NOMO-1 treated with dmso at 0.1 percent for 144 hours (cell line): ENCODE measurements at regions not wholly inside any gene's neighbourhood (a gene's known extent, or its start where the extent isn't known, plus 50 kb on each side); places are given as distances from the start of the nearest gene placed in this dataset.
"Not testable (repeated sequence)": the region's sequence is repeated elsewhere in the genome, so short reads cannot be mapped to it uniquely, and the experiment has no call there.

Experiments used
- DNase-seq: peaks from one replicate; lab custom pipeline; 2025; ENCODE audit not compliant: unreplicated experiment; lab: John Stamatoyannopoulos, UW

DNA sequence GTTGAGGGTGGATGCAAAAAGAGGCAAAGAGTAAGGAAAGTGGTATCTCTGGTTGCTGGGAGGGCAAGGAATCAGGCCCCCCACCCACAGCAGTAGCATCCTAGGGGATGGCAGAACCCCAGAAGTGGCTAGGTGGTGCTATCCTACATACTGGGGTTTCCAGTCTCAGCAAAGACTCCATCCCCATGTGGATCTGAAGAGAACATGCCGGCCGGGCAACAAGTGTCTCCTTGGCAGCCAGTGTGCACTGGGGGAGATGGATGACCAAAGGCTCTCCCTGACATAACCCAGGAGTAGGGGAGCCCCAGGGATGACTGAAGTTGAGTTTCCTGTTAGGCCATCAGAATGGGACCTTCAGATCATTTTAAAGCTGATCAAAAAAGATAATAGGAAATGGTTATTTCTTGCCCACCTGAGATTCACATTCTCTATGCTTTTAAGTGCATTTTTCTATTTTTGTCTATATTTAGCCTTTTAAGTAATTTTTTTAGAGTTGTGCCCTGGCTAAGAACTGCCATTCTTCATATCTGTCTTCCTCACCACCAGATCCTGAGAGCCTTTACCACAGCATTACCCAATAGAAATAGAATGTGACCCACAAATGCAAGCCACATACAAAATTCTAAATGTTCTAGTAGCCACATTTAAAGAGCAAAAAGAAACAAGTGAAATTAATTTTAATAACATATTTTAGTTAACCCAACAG is 78.7 kb upstream of the SMIM23 start:
- DNase-seq: no peak

DNA sequence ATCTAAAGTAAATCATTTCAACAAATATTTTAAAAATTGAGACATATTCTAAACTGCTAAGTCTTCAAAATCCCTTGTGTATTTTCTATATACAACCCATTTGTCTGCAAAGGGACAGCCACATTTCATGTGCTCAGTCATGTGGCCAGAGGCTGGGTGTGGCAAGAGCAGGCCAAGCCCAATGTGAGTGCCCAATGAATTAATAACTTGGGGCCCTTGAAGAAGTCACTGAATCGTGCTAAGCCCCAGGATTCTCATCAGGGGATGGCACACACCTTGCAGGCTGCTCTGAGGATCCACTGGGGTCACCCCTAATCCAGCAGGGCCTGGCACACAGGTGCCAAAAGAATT is 78.2 kb upstream of the SMIM23 start:
- DNase-seq: no peak

DNA sequence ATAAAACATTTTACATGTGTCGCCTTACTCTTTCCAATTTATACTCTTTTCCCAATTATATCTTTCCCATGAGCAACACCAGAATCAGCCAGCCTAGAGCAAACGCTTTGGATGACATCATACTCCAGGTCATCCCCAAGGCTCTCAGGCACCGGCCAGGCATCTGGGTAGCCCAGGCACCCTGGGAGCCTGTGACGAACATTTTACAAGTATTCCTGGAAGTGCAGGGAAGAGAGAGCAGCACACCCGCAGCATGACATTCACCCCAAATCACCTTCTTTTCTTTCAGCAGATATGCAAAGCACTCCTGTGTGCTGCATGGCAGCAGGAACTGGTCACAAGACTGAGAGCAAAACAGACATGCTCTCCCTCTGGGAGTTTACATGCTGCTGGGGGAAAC is 75.7 kb upstream of the SMIM23 start:
- no peak for DNase-seq

DNA sequence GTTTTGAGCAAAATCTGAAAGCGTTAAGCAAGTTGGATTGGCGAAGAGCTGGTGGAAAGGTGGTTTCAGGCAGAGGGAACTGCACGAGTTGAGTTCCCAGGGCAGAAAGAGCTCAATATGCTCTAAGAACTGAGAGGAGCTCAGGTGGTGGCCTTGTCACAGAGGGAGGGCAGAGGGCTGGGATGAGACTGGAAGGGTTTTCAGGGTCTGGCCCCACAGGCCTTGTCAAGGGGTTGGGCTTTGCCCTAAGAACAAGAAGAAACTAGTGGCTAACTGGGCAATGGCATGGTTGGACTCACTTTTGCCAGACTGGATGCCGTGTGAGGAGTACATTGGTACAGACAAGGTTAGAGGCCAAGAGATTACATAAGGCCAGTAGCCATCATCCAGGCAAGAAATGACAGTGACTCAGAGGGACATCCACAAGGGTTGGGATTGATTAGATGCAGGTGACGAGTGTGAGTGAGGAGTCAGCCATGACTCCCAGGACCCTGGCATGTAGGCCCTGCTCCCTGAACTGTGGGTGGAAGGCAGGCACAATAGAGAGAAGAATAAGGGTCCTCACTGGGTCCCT is 75.1 kb upstream of the SMIM23 start:
- DNase-seq: no peak

DNA sequence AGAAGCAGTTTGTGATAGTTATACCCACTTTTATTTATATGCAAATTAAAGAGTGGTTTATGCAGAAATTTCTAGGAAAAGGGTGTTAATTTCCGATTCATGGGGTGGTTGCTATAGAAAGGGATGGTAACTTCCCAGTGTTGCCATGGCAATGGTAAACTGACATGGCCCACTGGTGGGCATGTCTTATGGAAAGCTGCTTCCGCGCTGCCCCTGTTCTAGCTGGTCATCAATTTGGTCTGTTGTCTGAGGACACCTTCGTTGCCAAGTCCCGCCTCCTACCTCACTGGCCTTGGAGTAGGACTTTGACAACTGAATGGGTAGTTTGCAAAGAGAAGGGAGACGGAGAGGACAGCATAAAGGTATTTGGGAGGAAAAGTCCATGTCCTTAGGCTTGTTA is 74.0 kb upstream of the SMIM23 start:
- DNase-seq: no peak

DNA sequence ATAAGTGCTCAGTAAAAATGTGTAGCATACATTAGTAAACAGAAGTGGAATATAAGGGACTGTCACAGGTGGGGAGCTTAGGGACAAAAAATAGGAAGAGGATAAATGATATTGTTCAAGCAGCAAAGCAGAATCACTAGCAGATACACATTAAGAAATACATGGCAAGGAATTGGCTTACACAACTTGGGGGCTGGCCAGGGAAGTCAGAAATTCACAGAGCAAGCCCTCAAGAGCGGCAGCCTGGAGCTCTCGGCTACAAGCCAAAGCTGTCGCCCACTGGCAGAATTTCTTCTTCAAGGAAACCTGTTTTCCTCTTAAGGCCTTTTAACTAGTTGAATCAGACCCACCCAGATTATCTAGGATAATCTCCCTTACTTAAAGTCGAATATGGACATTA is 73.0 kb upstream of the SMIM23 start:
- DNase-seq: no peak

DNA sequence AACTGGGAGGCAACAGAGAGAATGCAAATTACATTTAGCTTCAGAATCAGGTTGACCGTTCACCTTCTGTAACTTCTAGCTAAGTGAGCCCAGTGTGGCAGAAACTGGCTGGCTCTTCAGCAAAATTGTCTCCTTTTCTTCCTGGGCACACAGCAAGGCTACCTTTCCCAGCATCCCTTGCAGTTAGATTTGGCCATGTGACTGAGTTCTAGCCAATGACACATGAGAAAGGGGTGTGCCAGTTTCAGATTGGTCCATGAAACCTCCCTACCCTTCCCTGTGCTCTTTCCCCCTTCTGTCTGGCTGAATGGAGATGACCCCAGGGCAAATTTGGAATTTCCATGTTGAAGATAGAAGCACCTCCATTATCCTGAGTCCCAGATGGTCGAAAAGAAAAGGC is 72.5 kb upstream of the SMIM23 start:
- no peak for DNase-seq

DNA sequence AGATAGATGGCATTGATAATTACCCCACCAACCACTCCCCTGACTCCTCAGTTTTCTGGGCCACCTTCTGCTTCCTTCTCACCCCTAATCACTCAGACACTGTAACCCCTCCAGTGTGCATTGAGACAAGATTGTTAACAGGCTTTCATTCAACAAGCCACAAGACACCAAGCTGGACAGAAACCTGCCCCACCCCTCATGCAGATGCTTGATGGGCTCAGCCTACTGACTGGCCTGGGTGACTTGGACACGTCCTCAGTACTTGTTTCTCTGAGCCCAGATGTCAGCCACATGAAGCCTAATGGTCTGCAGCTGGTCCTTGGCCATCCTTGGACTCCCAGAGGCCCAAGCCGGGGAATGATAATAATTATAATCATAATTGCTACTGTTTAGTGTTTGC is 71.4 kb upstream of the SMIM23 start:
- DNase-seq: no peak

DNA sequence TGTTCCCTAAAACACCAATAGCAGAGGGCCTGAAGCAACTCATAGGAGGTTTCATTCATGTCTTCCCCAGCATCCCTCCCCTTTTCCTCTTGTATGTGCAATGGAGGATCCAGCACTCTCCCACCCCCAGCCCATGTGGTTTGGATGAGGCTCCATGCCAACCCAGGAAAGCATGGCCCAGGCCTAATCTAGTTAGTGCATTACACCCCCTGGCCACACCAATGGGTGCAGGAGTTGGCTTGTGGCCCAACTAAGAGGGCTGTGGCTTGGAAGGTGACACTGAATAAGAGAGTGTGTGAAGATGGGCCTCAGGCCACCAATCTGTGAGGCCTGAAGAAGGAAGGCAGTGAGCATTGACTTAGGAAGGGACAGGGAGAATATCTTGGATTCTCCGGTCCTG is 70.8 kb upstream of the SMIM23 start:
- DNase-seq: no peak

DNA sequence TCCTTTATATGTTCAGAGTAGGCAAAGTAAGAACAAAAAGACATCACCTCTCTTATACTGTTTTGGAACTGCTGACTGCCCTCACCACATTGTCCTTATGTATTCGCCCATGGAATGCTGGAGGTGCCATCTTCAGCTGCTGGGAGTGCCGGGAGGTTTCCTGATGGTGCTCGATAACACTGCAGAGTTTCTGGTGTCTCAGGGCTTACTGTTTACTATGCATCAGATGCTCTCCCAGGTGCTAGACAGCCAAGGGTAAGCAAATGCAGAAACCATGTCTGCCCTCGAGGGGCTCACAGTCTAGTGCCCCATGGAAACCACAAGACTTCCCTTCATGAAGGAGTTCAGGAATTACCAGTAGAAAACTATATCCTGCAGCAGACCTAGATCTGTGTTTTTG is 70.1 kb upstream of the SMIM23 start:
- DNase-seq: no peak

DNA sequence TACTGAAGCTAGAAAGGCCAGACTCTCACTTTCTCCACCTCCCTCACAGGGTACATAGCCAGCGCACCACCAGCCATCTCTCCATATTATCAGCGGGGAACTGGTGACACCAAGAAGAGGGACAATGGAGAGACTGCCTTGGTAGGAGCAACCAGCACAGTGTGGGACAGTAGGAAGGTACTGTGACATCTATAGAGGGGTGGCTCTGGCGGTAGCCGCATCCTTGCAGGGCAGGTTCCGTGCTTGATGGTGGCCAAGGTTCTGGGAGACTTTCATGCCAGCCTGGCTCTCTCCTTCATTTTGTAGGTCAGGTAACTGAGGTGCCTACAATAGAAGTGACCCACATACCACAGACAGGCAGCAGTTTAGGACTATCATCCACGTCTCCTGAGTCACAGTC is 65.5 kb upstream of the SMIM23 start:
- no peak for DNase-seq

DNA sequence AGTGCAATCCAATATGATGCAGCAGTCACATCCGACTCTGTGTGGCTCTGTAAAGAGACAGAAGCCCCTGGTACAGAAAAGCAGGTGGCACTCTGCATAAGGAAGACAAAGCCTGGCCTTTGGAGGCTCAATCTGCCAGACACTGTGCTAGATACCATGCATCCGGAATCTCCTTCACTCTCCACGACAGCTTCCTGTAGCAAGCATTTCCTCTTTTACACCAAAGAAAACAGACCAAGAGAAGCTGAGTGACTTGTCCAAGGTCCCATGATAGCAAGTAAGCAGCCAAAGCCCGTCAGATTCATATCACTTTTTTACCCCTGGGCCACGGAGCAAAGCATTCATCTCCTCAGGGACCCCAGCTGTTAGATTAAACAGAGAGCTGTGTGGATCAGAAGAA is 64.2 kb upstream of the SMIM23 start:
- DNase-seq: no peak

DNA sequence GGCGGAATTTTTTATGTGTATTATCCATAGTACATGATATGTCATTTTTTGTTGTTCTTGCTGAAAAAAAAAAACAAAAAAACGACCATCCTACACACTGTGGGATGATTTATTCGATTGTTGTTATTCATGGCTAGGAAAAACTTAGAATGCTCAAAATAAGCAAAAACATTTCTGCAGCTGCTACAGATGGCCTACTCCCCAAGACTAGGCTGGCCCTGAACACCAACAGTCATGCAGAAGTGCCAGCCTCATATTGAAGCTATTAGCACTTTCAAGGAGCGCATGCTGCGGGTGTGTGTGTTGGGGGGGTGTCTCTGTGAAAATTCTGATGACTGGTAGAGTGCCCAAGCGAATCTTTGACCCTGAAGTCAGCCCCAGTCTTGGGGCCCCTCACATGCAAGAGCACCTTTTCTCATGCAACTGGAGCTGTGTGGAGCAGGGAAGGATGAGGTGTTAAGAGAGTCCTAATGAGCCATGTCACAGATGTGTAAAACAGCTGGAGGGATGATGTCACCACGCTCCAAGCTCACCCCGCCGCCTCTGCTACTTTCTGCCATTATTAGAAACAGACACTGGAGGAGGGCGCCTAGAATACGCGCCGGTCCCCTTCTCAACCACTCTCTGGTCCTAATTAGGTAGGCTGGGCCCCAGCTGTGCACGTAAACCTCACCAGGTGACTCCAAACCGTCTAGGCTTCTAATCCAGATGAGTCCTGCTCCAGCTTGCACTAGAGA is 61.0 kb upstream of the SMIM23 start:
- DNase-seq: no peak

DNA sequence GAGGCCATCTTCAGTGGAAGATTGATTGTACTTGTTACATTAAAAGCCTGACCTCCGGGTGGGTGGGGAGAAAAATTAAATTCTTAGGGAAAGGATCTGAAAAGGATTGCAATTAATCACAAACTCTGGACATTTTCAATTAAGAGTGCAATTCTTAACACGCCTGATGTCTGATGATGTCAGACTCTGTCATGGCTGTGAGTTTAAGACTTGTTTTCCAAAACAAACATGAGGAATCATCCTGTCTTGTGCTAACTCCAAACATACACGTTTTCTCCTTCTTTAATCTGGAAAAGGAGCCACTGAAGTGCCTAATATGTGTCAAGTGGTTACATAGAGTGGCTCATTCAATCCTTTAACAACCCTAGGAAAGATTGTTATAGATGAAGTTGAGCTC is 60.4 kb upstream of the SMIM23 start:
- no peak for DNase-seq

DNA sequence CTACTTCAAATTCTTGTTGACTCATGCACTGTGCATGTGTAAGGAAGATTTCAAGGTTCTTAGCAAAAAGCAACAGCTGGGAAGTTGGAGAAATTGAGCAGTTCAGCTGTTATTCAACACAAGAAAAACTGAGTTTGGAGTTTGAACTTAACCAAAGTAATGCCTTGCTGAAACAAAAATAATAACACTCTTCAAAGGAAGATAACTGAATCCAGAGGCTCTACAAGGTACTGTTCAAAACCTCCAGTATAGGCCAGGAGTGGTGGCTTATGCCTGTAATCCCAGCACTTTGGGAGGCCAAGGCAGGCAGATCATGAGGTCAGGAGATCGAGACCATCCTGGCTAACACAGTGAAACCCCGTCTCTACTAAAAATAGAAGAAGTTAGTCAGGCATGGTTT is 58.8 kb upstream of the SMIM23 start:
- not testable (repeated sequence) for DNase-seq

DNA sequence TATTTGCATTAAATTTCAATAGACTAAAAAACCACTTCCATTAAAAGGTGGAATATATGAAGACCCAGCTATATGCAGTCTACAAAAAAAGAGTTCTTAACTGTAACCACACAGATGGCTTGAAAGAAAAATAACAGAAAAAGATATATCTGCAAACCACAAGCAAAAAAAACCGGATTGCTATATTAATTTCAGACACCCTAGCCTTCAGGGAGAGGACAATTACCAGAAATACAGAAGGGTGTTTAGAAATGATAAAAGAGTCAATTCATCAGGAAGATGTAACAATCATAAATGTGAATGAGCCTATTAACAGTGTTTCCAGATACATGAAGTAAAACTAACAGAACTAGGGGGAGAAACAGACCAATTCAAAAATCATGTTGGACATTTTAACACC is 56.9 kb upstream of the SMIM23 start:
- no peak for DNase-seq
